GM12874 (cell line): ENCODE measurements at regions not wholly inside any gene's neighbourhood (a gene's known extent, or its start where the extent isn't known, plus 50 kb on each side); places are given as distances from the start of the nearest gene placed in this dataset.

Source experiments
- TF ChIP-seq, protein P1 (sequence below): IDR thresholded peaks from 2 replicates; pipeline ENCODE4 v1.5.1; 2011; ENCODE audit warnings: low read depth, mild to moderate bottlenecking, control low read depth, low read length, moderate library complexity; ENCODE audit not compliant: insufficient read depth

GRCh38 chr20:50272724-50273446, 82.3 kb downstream of the CEBPB start:
- TF ChIP-seq, protein P1, sequence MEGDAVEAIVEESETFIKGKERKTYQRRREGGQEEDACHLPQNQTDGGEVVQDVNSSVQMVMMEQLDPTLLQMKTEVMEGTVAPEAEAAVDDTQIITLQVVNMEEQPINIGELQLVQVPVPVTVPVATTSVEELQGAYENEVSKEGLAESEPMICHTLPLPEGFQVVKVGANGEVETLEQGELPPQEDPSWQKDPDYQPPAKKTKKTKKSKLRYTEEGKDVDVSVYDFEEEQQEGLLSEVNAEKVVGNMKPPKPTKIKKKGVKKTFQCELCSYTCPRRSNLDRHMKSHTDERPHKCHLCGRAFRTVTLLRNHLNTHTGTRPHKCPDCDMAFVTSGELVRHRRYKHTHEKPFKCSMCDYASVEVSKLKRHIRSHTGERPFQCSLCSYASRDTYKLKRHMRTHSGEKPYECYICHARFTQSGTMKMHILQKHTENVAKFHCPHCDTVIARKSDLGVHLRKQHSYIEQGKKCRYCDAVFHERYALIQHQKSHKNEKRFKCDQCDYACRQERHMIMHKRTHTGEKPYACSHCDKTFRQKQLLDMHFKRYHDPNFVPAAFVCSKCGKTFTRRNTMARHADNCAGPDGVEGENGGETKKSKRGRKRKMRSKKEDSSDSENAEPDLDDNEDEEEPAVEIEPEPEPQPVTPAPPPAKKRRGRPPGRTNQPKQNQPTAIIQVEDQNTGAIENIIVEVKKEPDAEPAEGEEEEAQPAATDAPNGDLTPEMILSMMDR: no peak

DNA sequence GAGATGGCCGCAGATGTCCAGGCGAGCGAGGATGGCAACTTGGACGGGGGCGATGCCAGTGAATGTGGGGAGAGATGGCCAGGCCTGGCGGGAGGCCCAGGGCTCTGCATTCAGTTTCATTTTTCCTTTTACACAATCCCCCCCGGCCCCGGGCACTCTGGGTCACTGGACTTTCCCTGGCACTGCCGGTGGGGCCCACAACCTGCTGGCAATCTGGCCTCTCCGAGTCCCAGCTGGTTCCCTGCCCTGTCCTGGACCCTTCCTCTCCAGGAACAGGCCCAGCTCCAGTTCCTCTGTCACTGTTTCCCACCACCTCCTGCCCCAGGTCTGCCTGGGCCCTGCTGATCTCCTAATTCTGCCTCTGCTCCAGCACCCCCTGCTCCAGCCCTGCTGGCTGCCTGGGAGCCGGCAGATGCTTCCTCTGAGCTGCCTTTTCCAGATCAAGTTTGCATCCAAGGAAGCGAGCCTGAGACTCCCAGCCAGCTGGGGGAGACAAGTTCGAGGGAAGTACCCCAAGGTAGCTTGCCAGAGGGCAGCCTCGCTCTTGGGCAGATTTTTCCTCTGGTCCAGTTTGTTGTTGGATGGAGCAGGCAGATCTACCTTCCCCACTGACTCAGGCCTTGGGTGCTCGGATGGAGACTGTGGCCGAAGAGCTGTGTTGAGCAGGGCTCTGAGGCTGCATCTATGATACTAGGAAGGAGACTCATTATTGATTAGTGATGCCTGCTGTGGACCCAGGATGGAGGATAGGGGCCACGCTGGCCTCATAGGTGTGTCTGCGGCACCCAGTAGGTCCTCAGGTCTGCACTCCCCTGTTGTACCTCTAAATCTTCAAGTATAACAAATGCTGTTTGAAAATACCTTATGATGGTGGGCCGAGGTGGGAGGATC, 83.2 kb downstream of the CEBPB start:
- TF ChIP-seq, protein P1: no peak

DNA sequence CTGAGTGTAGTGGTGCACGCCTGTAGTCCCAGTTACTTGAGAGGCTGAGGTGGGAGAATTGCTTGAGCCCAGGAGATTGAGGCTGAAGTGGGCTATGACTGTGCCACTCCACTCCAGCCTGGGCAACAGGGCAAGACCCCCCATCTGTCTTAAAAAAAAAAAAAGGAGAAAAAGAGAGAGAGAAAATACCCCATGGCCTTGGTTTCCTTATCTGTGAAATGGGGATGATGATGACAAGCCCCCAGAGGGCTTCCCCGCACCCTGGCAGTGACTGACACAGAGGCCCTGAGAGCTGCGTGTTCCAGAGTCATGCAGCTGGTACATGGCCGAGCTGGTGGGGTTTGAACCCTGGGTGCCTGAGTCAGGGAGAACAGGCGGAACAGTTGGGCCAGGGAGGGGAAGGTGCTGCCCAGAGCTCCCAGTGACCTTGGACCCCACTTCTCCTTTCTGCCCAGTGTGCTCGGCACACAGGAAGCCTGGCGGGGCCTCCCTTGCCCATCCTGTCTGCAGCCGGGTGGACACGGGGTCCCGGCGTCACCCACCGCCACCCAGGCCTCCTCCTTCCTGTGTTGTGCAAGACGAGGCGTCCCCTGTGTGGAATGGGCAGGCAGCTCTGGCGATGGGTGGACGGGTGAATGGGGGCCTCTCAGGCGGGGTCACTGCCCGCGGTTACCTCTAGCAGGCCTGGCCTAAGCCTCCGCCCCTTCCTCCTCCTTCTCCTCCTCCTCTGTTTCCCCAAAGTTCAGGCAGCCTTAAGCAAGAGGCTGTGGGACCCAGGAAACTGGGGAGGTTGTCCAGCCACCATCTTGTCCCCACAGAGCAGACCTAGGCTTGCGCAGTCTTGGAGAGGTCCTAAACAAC, 84.2 kb downstream of the CEBPB start:
- TF ChIP-seq, protein P1: no peak

GRCh38 chr20:50276119-50277063, 85.8 kb downstream of the CEBPB start:
- TF ChIP-seq, protein P1: no peak

DNA sequence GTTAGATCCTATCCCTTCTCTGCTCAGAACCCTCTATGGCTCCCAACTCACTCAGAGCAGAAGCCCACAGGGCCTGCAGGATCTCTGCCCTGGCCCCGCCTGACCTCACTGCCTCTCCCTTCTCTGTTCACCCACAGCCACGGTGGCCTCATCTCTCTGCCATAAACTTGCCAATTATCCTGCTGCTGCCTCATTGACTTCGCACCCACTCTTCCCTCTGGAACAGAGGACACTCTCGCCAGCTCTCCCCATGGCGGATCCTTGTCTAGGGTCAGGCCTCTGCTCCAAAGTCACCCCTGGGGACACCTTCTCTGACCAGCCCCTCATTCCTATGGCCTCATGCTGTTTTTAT, 86.4 kb downstream of the CEBPB start:
- TF ChIP-seq, protein P1: no peak

DNA sequence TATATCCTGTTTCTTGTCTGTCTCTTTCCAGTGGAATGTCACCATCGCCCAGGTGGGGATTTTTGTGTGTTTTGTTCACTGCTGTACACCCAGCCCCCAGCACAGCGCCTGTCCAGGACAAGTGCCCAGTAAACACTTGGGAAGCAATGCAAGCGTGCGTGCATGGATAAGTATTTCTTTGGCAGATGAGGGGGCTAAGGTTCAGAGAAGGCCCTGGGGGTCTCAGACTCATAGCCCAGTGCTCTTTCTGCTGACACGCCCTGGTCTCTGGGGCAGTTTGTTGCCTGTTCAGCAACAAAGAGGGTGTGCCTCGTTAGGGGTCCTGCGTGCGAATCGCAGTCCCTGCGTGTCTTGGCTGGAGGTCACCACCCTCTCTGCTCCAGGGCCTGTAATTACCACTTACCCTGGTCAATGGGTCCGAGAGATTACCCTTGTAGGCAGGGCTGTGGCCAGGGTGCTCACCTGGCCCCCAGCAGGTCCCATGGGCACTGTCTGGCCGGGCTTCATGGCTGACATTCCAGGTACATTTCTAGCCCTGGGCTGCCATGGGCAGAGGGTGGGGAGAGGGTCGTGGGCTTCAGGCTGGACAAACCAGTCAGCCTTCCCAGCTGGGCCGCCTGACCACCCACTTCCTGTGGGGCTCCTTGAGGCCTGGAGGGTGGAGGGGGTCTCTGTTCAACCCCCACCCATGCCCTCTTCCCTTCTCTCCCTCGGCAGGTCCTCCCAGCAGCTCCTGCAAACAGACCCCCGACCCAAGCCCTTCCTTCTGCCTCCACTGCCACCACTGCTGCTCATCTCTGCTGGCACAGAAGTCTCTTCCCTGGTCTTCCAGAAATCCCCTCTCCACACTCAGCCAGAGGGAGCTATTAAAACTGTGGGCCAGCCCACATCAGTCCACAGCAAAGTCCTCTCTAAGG, 87.1 kb downstream of the CEBPB start:
- TF ChIP-seq, protein P1: no peak
